NOMO-1 treated with dmso at 0.1 percent for 144 hours (cell line): ENCODE measurements at regions not wholly inside any gene's neighbourhood (a gene's known extent, or its start where the extent isn't known, plus 50 kb on each side); places are given as distances from the start of the nearest gene placed in this dataset.
"Not testable (repeated sequence)": the region's sequence is repeated elsewhere in the genome, so short reads cannot be mapped to it uniquely, and the experiment has no call there.

Source experiments
- DNase-seq: peaks from one replicate; lab custom pipeline; 2025; ENCODE audit not compliant: unreplicated experiment; lab: John Stamatoyannopoulos, UW

GRCh38 chr3:103847081-103848062, 1412.6 kb downstream of the ZPLD1 start:
- no peak for DNase-seq

- DNase-seq, result no peak
Observed at GRCh38 chr3:103851793-103852192, 1417.0 kb downstream of the ZPLD1 start.

- no peak for DNase-seq
Observed at GRCh38 chr3:103862415-103862814, 1427.6 kb downstream of the ZPLD1 start.

- DNase-seq, result no peak
Observed at GRCh38 chr3:103863381-103863780, 1428.6 kb downstream of the ZPLD1 start.

- no peak for DNase-seq
Observed at GRCh38 chr3:103866113-103866512, 1431.3 kb downstream of the ZPLD1 start.

GRCh38 chr3:103873021-103873420, 1438.2 kb downstream of the ZPLD1 start:
- no peak for DNase-seq

- no peak for DNase-seq
Observed at GRCh38 chr3:103873897-103874545, 1439.2 kb downstream of the ZPLD1 start.

GRCh38 chr3:103881809-103882208, 1447.0 kb downstream of the ZPLD1 start:
- DNase-seq, result not testable (repeated sequence)

GRCh38 chr3:103889675-103890074, 1454.9 kb downstream of the ZPLD1 start:
- no peak for DNase-seq

- no peak for DNase-seq
Observed at GRCh38 chr3:103894162-103894822, 1459.5 kb downstream of the ZPLD1 start.

- no peak for DNase-seq
Observed at GRCh38 chr3:103899328-103899727, 1464.5 kb downstream of the ZPLD1 start.

- DNase-seq, result no peak
Observed at GRCh38 chr3:103904991-103905390, 1461.7 kb upstream of the ALCAM start.

GRCh38 chr3:103906304-103906703, 1460.4 kb upstream of the ALCAM start:
- DNase-seq, result no peak

- no peak for DNase-seq
Observed at GRCh38 chr3:103906808-103907207, 1459.9 kb upstream of the ALCAM start.

- DNase-seq, result no peak
Observed at GRCh38 chr3:103907567-103907966, 1459.1 kb upstream of the ALCAM start.

GRCh38 chr3:103909395-103909794, 1457.3 kb upstream of the ALCAM start:
- DNase-seq, result no peak

GRCh38 chr3:103918336-103918735, 1448.4 kb upstream of the ALCAM start:
- DNase-seq, result no peak

GRCh38 chr3:103919327-103919726, 1447.4 kb upstream of the ALCAM start:
- DNase-seq, result no peak

GRCh38 chr3:103923907-103924306, 1442.8 kb upstream of the ALCAM start:
- no peak for DNase-seq

- no peak for DNase-seq
Observed at GRCh38 chr3:103924544-103924943, 1442.2 kb upstream of the ALCAM start.

GRCh38 chr3:103926936-103927335, 1439.8 kb upstream of the ALCAM start:
- DNase-seq, result no peak

GRCh38 chr3:103927896-103928295, 1438.8 kb upstream of the ALCAM start:
- DNase-seq, result no peak
